OCI-M2 (cell line): ENCODE measurements at regions not wholly inside any gene's neighbourhood (a gene's known extent, or its start where the extent isn't known, plus 50 kb on each side); places are given as distances from the start of the nearest gene placed in this dataset.
"Not testable (repeated sequence)": the region's sequence is repeated elsewhere in the genome, so short reads cannot be mapped to it uniquely, and the experiment has no call there.

ENCODE experiments used
- DNase-seq: peaks from one replicate; lab custom pipeline; 2025; ENCODE audit not compliant: unreplicated experiment; lab: John Stamatoyannopoulos, UW

GRCh38 chr12:124387528-124387911 lies 92.6 kb downstream of the RFLNA start:
- no peak for DNase-seq

DNA sequence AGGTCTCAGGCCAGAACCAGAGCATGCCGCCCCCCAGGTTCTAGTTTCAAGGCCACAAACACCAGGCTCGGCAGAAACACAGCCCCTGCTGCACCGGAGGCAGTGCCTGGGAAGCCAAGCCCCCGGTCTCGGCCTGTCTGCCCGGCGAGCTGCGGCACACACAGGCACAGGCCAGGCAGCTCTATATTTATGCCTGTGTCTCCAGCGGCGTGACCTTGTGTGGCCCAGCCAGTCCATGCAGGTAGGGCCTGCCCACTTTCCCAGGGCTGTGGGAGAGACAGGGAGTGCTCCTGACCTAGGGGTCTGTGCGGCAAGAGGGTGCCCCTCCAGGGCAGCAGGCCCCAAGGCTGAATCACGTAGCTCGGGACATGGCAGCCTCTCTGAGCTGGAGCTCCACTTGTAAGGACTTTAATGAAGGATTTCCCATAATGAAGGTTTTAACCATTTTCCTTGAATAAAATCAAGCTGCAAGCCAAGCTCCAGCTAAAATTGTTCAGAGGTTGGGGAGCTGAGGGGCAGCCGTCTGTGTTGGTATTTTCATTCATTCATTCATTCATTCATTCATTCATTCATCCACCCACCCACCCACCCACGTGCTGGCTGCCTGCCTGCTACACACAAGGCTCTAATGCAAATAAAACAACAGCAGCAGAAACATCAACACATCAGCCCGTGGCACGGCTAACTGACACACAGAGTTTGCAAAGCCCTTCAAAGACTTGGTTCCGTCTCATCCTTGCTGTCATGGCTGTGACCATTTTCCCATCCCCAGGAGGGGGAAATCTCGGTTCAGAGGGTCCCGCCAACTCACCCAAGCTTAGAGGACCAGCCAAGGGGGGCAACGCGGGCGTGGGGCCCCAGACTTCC lies 92.0 kb downstream of the RFLNA start:
- DNase-seq: no peak

DNA sequence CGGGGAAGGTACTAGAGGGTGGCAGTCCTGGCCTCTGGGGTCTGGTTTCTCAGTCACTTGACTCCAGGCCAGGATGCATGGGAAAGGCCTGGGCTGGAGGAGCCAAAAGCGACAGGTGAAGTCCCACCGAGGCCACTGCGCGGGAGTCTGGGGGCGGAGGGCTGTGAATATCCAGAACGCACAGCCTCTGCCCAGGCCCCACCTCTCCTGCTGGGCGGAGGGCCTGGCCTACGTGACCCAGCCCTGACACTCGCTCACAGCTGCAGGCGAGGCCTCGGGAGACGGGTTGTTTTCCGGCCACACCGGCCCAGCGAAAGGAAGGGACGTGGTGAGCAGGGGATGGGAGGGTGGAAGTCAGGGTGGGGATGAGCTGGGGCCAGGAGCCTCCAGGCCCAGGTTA lies 91.2 kb downstream of the RFLNA start:
- no peak for DNase-seq

GRCh38 chr12:124385219-124385969 lies 90.5 kb downstream of the RFLNA start:
- no peak for DNase-seq

- no peak for DNase-seq
These were observed 89.5 kb downstream of the RFLNA start for GRCh38 chr12:124384299-124384894.

DNA sequence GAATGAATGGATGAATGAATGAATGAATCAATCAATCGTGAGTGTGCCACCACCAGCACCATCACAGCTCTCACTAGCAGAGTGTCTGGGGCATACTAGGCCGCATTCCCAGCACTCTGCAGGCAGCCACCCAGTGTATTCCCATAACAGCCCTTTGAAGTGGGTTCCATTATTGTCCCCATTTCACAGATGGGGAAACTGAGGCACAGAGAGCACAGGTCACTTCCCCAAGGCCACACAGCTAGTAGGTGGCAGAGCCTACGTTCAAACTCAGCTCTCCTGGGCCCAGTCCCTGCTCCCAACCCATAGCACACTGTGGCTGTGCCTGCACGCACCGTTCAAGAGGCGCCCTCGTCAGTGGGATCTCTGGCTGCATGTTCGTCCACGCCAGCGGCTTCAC lies 88.1 kb downstream of the RFLNA start:
- DNase-seq: no peak

- DNase-seq: no peak
These were observed 86.8 kb downstream of the RFLNA start for GRCh38 chr12:124381456-124382296.

DNA sequence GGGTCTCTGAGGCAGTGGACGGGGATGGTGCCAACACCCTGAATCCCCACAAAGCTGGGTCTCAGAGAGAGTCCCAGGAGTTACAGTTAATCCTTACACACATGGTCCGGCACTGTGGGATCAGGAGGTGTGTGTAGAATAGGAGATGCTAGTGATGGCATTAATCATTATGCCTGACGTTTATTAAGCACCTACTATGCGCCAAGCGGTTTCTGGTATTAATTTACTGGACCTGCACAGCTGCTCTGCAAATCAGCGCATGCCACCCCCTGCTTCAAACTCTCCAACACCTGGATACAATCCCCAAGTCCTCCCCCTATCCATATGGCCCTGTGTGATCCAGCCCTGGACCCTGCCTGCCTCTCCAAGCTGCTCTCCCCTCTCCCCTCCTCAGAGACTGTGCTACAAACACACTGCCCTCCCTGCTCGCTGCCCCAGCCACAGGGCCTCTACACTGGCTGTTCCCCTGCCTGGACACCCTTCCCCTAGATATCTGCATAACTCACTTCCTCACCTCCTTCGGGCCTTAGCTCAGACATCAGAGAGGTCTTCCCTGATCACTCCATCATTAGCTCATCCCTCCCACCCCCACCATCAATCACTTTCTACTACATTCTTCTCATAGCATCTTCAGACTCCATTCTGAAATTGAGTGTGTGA lies 86.0 kb downstream of the RFLNA start:
- no peak for DNase-seq

GRCh38 chr12:124379938-124380754 lies 85.3 kb downstream of the RFLNA start:
- no peak for DNase-seq

DNA sequence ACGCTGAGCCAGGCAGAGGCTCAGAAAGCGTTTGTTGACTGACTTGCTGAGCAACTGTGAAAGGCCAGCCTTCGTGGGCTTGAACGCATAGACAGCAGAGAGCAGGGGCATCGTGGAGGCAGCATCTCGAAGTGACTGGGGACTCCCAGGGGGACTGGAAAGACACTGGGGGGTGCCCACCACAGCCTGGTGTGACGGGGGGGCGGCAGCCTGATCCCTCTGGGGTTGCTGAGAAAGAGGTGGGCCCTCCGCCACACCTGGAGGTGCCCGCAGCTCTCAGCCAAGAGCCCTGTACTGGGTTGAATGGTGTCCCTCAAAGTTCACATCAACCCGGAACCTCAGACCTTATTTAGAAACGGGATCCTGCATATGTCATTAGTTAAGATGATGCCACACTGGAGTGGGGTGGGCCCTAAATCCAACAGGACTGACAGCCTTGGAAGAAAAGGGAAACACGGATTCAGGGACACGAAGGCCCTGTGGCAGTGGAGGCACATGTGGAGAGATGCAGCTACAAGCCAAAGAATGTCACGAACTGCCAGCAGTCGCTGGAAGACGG lies 84.6 kb downstream of the RFLNA start:
- DNase-seq: no peak

- DNase-seq: no peak
These were observed 84.0 kb downstream of the RFLNA start for GRCh38 chr12:124378926-124379325.

DNA sequence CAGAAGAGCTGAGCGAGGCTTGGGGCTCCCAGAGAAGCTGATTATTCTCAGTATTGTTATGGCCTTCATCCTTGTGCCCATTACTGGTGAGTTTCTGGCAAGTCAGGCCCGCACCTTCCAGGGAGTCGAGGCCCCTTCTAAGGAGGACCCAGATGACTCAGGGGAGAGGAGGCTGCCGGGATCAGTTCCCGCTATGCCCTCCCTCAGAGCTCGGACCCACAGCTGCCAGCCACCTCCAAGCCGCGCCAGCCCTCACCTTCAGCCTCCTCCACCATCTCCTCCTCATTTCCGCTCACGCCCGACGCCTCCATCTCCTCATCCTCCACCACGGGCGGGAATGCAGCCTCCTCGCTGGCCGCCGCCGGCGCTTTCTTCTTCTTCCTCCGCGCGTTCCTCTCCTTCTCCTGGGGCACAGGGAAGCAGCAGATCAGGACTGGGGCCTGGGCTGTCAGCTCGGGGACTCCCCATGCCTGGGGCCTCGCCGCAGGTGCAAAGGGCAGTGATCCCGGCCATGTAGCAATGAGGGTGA lies 83.2 kb downstream of the RFLNA start:
- DNase-seq: no peak

DNA sequence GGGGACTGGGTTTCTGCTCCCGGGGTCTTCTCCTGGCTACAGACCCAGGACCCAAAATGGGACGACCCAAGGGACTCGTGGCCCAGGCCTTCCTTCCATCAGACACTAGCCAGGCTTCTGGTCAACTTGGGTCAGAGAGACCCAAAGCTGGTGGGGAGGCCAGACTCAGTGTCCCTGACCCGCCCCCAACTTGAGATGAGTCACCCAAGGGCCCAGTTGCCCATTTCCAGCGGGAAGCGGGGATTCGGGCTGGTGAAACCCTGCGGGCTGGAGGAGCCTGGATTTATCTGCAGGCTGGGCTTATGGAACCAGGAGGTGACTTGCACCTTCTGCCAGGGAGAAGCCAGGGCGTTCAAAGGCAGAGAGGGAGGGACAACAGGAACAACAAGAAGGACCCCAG lies 81.5 kb downstream of the RFLNA start:
- no peak for DNase-seq

DNA sequence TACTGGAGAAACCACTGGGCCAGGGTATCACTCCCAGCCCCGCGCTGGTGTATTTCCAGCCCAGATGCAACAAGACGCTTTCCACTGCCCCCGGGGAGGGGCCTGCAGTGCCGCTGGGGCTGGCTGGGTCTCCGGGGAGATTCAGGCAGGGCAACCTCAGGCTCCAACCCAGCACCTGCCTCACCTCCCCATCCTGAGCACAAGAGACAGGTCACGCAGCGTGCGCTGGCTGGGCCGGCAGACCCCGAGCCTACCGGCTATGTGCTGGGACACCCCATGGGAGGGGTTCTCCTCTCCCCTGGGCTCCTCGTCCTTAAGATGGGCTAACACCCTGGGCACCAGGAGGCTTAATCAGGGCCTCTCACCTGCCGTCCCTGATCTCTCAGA lies 80.9 kb downstream of the RFLNA start:
- DNase-seq: no peak

DNA sequence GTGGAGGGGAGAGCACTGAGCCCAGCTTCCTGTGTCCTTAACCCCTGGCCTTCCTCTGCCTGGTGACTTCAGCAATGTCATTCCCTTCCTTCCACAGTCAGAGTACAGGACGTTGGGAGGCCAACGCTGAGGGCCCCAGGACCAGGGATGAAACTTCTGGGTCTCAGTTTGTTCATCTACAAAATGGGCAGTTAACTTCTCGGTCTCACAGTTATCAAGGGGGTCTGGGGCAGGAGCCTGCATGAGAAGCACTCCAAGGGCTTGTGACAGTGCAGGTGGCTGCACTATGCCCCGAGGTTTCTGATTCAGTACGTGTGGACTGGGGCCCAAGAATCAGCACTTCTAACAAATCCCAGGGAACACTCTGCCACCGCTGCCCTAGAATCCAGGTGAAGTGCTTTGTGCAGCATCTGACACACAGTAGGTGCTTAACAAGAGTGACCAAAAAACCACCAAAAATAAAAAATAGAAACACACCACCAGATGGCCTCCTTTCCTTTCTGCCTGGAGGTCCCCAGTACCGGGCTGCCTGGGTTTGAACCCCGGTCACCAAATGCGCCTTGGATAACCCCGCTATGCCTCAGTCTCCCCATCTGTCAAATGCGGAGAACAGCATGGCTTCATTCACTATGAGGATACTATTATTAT lies 80.4 kb downstream of the RFLNA start:
- DNase-seq: no peak

DNA sequence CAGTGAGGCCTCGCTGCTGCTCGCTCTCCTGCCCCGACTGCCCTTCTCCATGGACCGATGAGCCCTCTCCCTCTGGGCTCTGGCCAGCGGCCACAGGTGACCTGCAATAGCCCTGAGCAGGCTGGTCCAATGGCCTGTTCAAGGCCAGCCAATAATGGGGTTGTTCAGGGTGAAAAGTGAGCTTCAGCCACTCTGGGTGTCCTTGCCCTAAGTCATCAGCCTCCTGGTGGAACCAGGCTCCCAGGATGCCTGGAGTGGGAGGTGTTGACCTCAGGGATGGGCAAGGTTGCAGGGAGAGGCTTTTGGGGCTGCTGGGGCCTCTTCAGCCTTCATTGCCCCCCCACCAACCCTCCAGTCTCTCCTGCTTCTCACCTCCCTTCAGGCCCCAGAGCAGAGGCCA lies 79.7 kb downstream of the RFLNA start:
- DNase-seq: no peak

GRCh38 chr12:124374147-124374546 lies 79.3 kb downstream of the RFLNA start:
- DNase-seq: no peak

GRCh38 chr12:124373701-124374100 lies 78.8 kb downstream of the RFLNA start:
- not testable (repeated sequence) for DNase-seq

- no peak for DNase-seq
These were observed 77.9 kb downstream of the RFLNA start for GRCh38 chr12:124372831-124373230.
